ENCODE measurements at regions not wholly inside any gene's neighbourhood (a gene's known extent, or its start where the extent isn't known, plus 50 kb on each side); places are given as distances from the start of the nearest gene placed in this dataset.
"Not testable (repeated sequence)": the region's sequence is repeated elsewhere in the genome, so short reads cannot be mapped to it uniquely, and the experiment has no call there.

GRCh38 chr4:83758285-83758684 lies 222.4 kb downstream of the GPAT3 start:
- DNase-seq, result peak; percentile 84

GRCh38 chr4:83757121-83757621 lies 221.3 kb downstream of the GPAT3 start:
- DNase-seq, result peak; percentile 98

GRCh38 chr4:83753260-83753659 lies 217.4 kb downstream of the GPAT3 start:
- DNase-seq, result no peak

- DNase-seq, result no peak
Measured at GRCh38 chr4:83751336-83751949, 215.5 kb downstream of the GPAT3 start.

- DNase-seq, result no peak
Measured at GRCh38 chr4:83748711-83749110, 212.8 kb downstream of the GPAT3 start.

- DNase-seq, result no peak
Measured at GRCh38 chr4:83738895-83739294, 203.0 kb downstream of the GPAT3 start.

GRCh38 chr4:83734576-83734975 lies 198.7 kb downstream of the GPAT3 start:
- DNase-seq, result no peak

GRCh38 chr4:83732114-83732635 lies 196.3 kb downstream of the GPAT3 start:
- no peak for DNase-seq

GRCh38 chr4:83731609-83732008 lies 195.7 kb downstream of the GPAT3 start:
- no peak for DNase-seq

- DNase-seq, result not testable (repeated sequence)
Measured at GRCh38 chr4:83730958-83731357, 195.1 kb downstream of the GPAT3 start.

GRCh38 chr4:83728191-83728590 lies 192.3 kb downstream of the GPAT3 start:
- DNase-seq, result no peak

- DNase-seq, result no peak
Measured at GRCh38 chr4:83725336-83726085, 189.6 kb downstream of the GPAT3 start.

GRCh38 chr4:83724485-83725335 lies 188.8 kb downstream of the GPAT3 start:
- DNase-seq, result no peak

GRCh38 chr4:83723609-83724008 lies 187.7 kb downstream of the GPAT3 start:
- DNase-seq, result no peak

GRCh38 chr4:83722730-83723269 lies 186.9 kb downstream of the GPAT3 start:
- no peak for DNase-seq

- DNase-seq, result no peak
Measured at GRCh38 chr4:83716874-83717273, 181.0 kb downstream of the GPAT3 start.

- no peak for DNase-seq
Measured at GRCh38 chr4:83712890-83713289, 177.0 kb downstream of the GPAT3 start.

GRCh38 chr4:83709627-83710026 lies 173.7 kb downstream of the GPAT3 start:
- DNase-seq, result no peak

- no peak for DNase-seq
Measured at GRCh38 chr4:83708500-83709175, 172.7 kb downstream of the GPAT3 start.

- DNase-seq, result no peak
Measured at GRCh38 chr4:83704786-83705185, 168.9 kb downstream of the GPAT3 start.

- no peak for DNase-seq
Measured at GRCh38 chr4:83703752-83704151, 167.8 kb downstream of the GPAT3 start.

GRCh38 chr4:83701041-83701440 lies 165.1 kb downstream of the GPAT3 start:
- no peak for DNase-seq
